Left ventricle myocardium inferior (tissue), 1 donor: ENCODE measurements at regions not wholly inside any gene's neighbourhood (a gene's known extent, or its start where the extent isn't known, plus 50 kb on each side); places are given as distances from the start of the nearest gene placed in this dataset.
"Not testable (repeated sequence)": the region's sequence is repeated elsewhere in the genome, so short reads cannot be mapped to it uniquely, and the experiment has no call there.

ENCODE experiments used
- DNase-seq: peaks from one replicate; pipeline ENCODE4 v3.0.0-alpha.2; 2020
- H3K27ac ChIP-seq: fragments of 200-600 bp; replicated peaks from 2 replicates; pipeline ENCODE4 v1.8.0; 2021
- H3K27me3 ChIP-seq: fragments of 200-600 bp; 2 replicates; pipeline ENCODE4 v1.8.0; 2021; ENCODE audit warnings: low read depth
- H3K36me3 ChIP-seq: fragments of 200-600 bp; 2 replicates; pipeline ENCODE4 v1.8.0; 2021
- H3K4me1 ChIP-seq: fragments of 200-600 bp; 2 replicates; pipeline ENCODE4 v1.8.0; 2021
- H3K4me3 ChIP-seq: fragments of 200-600 bp; 2 replicates; pipeline ENCODE4 v1.8.0; 2021; ENCODE audit warnings: mild to moderate bottlenecking, moderate library complexity
- H3K9me3 ChIP-seq: fragments of 200-600 bp; replicated peaks from 2 replicates; pipeline ENCODE4 v1.8.0; 2021
- intact Hi-C: fragments of 100-400 bp; cut with micrococcal nuclease; formaldehyde crosslinking; loops from one replicate; pipeline ENCODE4 v1.11.0; 2022
- TF ChIP-seq, protein P1 (sequence below): fragments of 200-600 bp; IDR thresholded peaks from 2 replicates; pipeline ENCODE4 v1.8.0; 2021; ENCODE audit warnings: antibody characterized with exemption, mild to moderate bottlenecking, borderline replicate concordance
- donor health status: DM: no; HTN: yes; CAD: no; lungs with severe emphysema.

- DNase-seq: no peak
- intact Hi-C loops: no loop called here
- Histone ChIP-seq H3K36me3 (no peaks in the 10 kb centered on the region), H3K4me1 (no peaks in the 10 kb centered on the region), H3K27ac (no peak overlapping the region), H3K4me3 (no peak overlapping the region), H3K27me3 (peaks cover 12% of the 10 kb centered on the region), H3K9me3 (peaks cover 5% of the 10 kb centered on the region)
- TF ChIP-seq, protein P1, sequence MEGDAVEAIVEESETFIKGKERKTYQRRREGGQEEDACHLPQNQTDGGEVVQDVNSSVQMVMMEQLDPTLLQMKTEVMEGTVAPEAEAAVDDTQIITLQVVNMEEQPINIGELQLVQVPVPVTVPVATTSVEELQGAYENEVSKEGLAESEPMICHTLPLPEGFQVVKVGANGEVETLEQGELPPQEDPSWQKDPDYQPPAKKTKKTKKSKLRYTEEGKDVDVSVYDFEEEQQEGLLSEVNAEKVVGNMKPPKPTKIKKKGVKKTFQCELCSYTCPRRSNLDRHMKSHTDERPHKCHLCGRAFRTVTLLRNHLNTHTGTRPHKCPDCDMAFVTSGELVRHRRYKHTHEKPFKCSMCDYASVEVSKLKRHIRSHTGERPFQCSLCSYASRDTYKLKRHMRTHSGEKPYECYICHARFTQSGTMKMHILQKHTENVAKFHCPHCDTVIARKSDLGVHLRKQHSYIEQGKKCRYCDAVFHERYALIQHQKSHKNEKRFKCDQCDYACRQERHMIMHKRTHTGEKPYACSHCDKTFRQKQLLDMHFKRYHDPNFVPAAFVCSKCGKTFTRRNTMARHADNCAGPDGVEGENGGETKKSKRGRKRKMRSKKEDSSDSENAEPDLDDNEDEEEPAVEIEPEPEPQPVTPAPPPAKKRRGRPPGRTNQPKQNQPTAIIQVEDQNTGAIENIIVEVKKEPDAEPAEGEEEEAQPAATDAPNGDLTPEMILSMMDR: no peak
These were observed 87.5 kb upstream of the TMEM170B start for GRCh38 chr6:11450037-11450436.

- H3K27ac ChIP-seq: no peak overlapping the region
- DNase-seq: no peak
- peaks cover 12% of the 10 kb centered on the region for H3K27me3 ChIP-seq
- H3K36me3 ChIP-seq: no peaks in the 10 kb centered on the region
- no peak overlapping the region for H3K4me3 ChIP-seq
- intact Hi-C loops: no loop called here
- no peaks in the 10 kb centered on the region for H3K4me1 ChIP-seq
- TF ChIP-seq, protein P1: no peak
- H3K9me3 ChIP-seq: peaks cover 5% of the 10 kb centered on the region
These were observed 88.1 kb upstream of the TMEM170B start for GRCh38 chr6:11449408-11449807.

DNA sequence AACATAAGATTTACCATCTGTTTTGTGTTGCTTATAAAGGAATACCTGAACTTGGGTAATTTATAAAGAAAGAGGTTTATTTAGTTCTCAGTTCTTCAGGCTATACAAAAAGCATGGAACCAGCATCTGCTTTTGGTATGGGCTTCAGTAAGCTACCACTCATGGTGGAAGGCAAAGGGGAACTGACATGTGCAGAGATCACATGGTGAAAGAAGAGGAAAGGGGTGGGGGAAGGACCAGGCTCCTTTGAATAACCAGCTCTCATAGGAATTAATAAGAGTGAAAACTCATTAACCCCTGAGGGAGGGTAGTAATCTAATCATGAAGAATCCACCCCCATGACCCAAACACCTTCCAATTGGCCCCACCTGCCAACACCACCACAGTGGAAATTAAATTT, 89.5 kb upstream of the TMEM170B start:
- peaks cover 5% of the 10 kb centered on the region for H3K9me3 ChIP-seq
- H3K36me3 ChIP-seq: no peaks in the 10 kb centered on the region
- DNase-seq: no peak
- H3K4me1 ChIP-seq: no peaks in the 10 kb centered on the region
- intact Hi-C loops: no loop called here
- H3K27me3 ChIP-seq: peaks cover 12% of the 10 kb centered on the region
- no peak overlapping the region for H3K27ac ChIP-seq
- TF ChIP-seq, protein P1: no peak
- no peak overlapping the region for H3K4me3 ChIP-seq

GRCh38 chr6:11447265-11447664, 90.3 kb upstream of the TMEM170B start:
- Histone ChIP-seq H3K27ac (no peak overlapping the region), H3K4me3 (no peak overlapping the region), H3K9me3 (peaks cover 5% of the 10 kb centered on the region), H3K36me3 (no peaks in the 10 kb centered on the region), H3K27me3 (peaks cover 11% of the 10 kb centered on the region), H3K4me1 (no peaks in the 10 kb centered on the region)
- TF ChIP-seq, protein P1: no peak
- intact Hi-C loops: no loop called here
- no peak for DNase-seq

DNA sequence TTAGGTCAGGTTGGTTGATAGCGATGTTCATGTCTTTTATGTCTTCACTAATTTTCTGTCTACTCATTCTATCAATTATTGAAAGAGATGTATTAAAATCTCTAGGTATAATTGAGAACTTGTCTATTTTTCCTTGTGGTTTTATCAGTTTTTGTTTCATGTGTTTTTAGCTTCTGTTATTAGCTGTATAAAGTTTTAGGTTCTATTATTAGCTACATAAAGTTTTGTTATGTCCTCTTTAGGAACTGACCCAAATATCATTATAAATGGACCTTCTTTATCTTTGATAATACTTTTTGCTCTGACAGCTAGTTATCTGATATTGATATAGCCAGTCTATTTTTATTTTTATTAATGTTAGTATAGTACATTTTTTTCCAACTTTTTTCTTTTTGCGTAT, 92.4 kb upstream of the TMEM170B start:
- intact Hi-C loops: no loop called here
- Histone ChIP-seq H3K4me1 (no peaks in the 10 kb centered on the region), H3K27ac (no peak overlapping the region), H3K4me3 (no peak overlapping the region), H3K9me3 (peaks cover 5% of the 10 kb centered on the region), H3K36me3 (no peaks in the 10 kb centered on the region), H3K27me3 (no peaks in the 10 kb centered on the region)
- DNase-seq: no peak
- TF ChIP-seq, protein P1: no peak

DNA sequence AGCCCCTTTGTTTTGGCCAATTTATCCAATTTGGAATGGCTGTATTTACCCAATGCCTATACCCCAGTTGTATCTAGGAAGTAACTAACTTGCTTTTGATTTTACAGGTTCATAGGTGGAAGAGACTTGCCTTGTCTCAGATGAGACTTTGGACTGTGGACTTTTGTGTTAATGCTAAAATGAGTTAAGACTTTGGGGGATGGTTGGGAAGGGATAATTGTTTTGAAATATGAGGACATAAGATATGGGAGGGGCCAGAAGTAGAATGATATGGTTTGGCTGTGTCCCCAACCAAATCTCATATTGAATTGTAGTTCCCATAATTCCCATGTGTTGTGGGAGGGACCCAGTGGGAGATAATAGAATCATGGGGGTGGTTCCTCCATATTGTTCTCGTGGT, 94.4 kb upstream of the TMEM170B start:
- H3K27ac ChIP-seq, H3K27me3 ChIP-seq, H3K4me3 ChIP-seq, H3K36me3 ChIP-seq, DNase-seq, intact Hi-C loops, H3K4me1 ChIP-seq, H3K9me3 ChIP-seq: not testable (repeated sequence)
